HG03442 (cell line): ENCODE measurements at regions not wholly inside any gene's neighbourhood (a gene's known extent, or its start where the extent isn't known, plus 50 kb on each side); places are given as distances from the start of the nearest gene placed in this dataset.
"Not testable (repeated sequence)": the region's sequence is repeated elsewhere in the genome, so short reads cannot be mapped to it uniquely, and the experiment has no call there.

ENCODE experiments used
- ATAC-seq: cut with Tn5 transposase; IDR thresholded peaks from one replicate; pipeline ENCODE4 v1.9.1; 2021; ENCODE audit warnings: mild to moderate bottlenecking, moderate library complexity; ENCODE audit not compliant: unreplicated experiment

DNA sequence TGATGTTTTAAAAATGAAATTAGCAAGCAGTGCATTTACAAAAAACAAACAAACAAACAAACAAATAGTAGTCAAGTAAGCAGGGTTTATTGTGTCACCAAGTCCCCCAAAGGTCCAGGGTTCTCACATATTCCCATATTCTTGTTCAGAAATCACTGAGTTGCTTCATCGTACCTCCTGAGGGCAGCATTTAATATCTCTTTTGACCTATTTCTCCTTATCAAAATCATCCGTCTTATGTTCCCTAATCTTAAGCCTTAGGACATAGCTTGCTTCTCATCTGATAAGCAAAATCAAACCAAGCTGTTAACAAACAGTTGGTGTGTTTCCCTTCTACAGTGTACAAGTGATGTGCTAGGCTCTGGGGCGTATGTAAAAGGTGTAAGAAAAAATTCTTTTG, 109.5 kb upstream of the MAN2A1 start:
- ATAC-seq, result no peak

DNA sequence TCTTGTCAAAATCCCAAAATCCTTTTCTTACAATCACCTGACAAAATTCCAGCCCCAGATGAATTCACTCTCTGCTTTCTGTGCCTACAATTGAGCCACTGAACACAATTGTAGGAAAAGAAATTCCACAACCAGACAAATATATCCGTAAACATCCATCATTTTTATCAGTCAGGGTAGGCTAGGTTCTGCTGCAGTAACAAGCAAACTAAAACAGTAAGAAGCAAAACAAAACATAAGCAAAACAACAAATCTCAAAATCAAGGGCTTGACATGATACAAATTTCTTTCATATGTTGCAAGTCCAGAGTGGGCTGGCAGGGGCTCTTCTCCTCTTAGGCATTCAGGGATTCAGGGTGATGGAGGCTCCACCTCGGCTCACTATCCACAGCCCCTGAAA, 114.2 kb upstream of the MAN2A1 start:
- ATAC-seq, result no peak

DNA sequence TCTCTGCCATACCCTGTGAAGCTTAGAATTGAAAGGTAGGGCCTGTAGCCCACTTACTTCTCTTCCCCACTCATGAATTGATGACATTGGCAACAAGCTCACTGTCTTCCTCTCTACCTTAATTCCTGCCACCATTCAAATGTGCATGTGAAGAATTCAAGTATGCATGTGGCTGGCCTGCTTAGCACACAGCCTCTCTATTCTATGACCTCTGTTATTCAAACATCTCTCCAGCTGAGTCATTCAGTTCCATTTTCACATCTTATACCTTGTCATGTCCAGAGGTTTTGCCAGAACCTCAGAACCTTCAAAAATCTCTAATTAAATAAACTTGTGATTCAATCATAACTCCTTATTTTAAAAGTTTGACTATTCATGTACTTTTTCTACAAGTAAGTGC, 114.7 kb upstream of the MAN2A1 start:
- ATAC-seq, result no peak

DNA sequence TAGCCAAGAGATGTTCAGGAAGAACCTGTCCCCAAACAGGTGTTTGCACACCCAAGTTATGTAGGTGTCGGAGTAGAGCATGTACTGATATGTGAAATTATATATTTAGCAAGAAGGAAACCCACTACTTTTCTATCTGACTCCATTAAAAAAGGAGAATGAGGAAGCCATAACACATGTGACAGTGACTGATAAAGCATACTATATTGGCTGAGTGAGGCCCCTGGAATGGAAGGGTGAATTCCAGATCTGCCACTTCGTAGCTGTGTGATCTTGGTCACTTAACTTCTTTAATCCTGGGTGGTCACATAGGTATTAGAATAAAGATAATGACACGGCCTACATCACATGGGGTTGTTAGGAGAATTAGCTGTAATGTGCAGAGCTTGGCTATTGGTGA, 116.0 kb upstream of the MAN2A1 start:
- ATAC-seq, result no peak

DNA sequence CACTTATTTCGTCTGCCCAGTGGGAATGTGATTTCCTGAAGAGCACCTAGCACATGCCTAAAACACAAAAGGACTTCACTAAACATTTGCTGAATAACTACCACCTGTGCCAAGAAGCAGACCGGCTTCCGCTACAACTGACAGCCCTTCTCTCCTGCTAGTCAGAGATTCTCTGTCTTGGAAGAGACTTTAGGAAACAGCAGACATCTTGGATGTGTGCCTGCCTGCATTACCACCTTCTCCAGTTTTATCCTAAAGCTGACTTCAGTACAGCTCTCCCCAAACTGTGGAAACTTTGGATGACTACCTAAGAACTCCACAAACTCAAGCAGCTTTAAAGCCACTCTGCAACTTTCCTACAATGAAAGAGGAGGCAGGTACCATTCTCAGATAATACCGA, 116.5 kb upstream of the MAN2A1 start:
- ATAC-seq, result no peak

DNA sequence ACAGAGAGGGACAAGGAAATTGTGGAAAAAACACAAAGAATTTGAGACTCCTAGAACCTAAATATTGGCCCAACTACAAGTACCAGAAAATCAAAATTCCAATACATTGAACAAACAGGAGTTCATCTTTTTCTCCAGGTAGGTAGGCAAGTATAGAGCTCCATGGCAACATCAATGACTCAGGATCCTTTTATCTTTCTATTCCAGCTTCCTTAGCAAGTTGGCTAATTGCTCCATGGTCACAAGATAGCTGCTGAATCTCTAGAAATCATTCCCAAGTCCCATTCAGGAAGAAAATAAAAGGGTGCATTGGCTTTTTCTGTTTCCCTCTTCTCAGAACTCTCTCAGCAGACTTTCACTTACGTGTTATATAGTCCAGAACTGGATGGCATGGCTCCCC, 117.9 kb upstream of the MAN2A1 start:
- ATAC-seq, result no peak

DNA sequence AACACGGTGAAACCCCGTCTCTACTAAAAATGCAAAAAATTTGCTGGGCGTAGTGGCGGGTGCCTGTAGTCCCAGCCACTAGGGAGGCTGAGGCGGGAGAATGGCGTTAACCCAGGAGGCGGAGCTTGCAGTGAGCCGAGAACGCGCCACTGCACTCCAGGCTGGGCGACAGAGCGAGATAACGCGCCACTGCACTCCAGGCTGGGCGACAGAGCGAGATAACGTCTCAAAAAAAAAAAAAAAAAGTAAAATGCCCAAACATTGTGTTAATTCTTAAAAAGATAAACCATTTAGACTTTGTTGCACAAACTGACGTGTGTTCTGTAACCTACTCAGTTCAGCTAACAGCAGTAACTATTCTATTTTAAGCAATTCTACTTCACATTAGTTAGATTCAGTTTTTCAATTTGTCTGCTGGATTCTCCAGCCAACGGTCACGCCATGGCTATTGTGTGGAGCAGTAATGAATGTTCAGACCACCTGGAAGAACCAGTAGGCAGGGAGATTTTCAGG, 119.3 kb upstream of the MAN2A1 start:
- ATAC-seq, result no peak

DNA sequence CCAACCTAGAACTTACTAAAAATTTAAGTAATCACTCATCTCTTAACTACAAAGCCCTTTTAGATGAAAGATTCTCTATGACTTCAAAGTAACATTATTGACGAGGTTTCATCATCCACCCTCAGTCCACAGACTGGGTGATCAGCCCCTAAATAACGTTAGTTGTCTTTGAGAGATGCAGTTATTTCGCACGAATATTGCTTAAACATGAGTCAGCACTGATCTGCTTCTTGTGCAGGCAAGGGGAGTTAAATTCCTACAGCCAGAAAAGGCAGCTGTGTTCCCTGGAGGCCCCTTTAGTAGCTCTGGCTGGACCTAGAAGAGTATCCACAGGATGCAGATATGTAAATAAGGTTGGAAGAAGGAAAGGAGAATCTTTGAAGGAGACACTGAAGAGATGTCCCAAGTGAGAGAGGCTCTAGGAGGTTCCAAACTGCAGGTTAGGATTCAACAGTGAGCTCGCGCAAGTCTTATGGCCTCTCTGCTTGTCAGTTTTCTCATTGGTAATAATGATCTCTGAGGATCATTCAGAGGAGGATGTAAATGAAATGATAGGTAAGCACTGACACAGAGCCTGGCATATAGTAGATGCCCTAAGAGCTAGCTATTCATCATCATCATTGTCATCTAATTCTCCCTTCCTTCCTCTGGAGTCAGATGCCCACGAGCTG, 122.2 kb upstream of the MAN2A1 start:
- ATAC-seq, result no peak

DNA sequence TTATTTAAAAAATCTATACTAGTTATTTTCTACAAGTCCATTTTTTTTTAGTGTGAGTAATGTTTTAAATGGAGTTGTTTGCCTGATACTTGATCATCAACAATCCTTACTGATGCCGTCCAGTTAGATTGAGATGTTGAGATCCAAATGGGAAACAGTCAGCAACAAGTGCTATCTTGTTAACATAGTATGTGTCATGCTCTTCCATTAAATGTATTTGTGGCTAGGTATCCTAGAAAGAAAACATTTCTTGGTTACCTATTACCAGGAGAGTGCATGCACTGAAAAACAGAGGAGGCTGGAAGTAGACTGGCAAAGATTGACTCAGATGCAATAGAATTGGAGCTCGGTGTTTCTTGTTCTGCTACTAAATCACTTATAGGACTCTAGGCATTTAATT, 123.4 kb upstream of the MAN2A1 start:
- no peak for ATAC-seq

DNA sequence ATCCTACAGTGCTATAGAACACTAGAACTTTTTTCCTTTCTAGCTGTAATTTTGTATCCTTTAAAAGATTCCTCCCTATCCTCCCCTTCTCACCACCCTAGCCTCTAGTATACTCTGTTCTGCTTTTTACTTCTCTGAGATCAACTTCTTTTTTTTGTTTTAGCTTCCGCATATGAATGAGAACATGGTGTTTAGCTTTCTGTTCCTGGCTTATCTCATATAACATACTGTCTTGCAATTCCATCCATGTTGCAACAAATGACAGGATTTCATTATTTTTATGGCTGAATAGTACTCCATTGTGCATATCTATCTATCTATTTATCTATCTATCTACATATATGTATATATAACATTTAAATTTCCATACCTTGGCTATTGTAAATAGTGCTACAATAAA, 126.0 kb upstream of the MAN2A1 start:
- no peak for ATAC-seq

DNA sequence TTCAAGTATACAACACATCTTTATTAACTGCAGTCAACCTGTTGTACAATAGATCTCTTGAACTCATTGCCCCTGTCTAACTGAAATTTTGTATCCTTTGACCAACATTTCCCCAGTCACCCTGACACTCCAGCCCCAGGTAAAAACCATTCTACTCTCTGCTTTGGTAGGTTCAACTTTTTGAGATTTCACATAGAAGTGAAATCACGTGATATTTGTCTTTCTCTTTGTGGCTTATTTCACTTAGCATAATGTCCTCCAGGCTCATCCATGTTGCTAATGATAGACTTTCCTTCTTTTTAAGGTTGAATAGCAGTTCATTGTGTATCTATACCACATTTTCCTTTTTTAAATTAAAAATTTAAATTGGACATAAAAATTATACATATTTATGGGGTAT, 126.5 kb upstream of the MAN2A1 start:
- no peak for ATAC-seq

DNA sequence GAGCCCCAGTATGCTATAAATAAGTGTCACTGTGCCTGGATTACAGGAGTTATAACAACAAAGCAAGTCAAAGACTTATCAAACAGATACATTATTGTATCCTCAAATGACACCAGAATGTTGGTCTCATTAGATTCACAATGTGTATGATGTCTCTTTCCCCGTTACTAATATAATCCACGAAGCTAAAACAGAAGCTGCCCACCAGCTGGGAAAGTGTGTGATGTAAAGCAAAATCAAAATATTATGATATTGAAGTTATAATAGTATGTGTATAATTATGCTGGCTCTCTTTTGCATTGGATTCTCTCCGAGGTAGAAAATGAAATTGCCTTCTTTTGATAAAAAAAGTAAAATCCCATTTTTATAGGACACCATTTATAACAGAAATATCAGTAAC, 127.3 kb upstream of the MAN2A1 start:
- ATAC-seq, result no peak

DNA sequence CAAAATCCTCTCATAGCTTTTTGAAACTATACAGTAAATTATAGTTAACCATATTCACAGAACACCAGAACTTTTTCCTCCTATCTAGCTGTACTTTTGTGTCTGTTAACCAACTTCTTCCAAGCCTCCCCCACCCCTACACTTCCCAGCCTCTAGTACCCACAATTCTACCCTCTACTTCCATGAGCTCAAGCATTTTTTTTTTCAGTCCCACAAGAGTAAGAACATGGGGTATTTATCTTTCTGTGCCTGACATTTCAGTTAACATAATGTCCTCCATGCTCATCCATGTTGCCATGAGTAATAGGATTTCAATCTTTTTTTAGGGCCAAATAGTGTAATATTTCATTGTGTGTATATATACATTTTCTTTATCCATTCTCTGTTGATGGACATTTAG, 128.3 kb upstream of the MAN2A1 start:
- no peak for ATAC-seq

DNA sequence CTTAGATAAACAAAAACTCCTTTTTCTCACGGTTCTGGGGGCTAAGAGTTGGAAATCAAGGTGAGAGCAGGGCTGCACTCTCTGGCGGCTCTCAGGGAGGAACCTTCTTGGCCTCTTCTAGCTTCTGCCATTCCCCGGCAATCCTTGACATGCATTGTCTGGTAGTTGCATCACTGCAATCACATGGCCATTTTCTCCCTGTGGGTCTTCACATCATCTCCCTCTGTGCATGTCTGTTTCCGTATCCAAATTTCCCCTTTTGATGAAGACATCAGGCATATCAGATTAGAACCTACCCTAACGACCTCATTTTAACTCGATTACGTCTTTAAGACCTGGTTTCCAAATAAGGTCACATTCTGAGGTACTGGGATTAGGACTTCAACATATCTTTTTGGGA, 129.2 kb upstream of the MAN2A1 start:
- ATAC-seq, result no peak

DNA sequence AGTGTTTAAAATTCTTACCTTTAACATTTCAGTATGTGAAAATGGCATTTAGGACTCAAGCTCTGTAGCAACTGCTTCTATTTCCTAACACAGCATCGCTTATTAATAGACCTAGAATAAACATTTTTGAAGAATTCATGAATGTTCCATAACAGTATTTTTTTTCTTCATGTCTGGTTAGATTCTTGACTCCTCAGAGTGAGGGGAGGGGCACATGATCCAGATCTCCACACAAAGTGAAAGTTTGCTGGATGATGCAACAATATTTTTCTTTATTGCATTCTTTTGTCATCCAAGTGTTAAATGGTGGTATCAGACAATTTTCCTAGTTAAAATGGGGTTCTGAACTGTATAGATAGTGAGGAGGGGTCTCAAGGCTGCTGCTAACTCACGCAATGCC, 130.8 kb upstream of the MAN2A1 start:
- ATAC-seq, result no peak

DNA sequence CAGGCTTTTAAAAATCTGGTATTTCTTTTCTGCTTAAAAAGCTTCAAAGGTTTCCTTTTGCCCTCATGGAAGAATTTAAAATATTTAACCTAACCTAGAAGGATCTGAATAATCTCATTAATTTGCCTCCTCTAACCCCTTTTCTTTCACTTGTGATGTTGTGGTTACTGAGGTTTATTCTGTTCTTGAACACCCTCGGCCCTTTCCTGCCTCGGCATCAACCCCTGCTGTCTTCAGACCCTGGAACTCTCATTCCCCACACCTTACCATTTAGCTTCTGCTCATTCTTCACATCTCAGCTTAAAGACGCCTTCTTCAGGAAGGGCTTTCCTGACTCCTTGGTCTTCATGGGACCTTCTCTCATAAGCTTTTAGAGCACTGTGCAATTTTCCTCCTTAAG, 131.4 kb upstream of the MAN2A1 start:
- no peak for ATAC-seq

DNA sequence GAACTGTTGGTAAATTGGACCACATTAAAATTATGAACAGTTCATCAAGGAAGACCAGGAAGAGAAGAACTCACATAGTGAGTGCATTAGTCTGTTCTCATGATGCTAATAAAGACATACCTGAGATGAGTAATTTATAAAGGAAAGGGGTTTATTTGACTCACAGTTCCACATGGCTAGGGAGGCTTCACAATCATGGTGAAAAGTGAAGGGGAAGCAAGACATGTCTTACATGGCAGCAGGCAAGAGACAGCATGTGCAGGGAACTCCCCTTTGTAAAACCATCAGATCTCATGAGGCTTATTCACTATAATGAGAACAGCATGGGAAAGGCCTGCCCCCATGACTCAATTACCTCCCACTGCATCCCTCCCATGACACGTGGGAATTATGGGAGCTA, 135.9 kb upstream of the MAN2A1 start:
- ATAC-seq, result no peak

DNA sequence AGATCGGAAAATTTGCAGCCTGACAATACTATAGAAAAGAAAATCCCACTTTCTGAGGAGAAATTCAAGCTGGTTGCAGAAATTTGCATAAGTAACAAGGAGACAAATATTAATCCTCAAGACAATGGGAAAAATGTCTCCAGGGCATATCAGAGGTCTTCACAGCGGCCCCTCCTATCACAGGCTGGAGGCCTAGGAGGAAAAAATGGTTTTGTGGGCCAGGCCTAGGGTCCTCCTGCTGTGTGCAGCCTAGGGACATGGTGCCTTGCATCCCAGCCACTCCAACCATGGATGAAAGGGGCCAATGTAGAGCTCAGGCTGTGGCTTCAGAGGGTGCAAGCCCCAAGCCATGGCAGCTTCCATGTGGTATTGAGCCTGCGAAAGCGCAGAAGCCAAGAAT, 138.5 kb upstream of the MAN2A1 start:
- not testable (repeated sequence) for ATAC-seq

DNA sequence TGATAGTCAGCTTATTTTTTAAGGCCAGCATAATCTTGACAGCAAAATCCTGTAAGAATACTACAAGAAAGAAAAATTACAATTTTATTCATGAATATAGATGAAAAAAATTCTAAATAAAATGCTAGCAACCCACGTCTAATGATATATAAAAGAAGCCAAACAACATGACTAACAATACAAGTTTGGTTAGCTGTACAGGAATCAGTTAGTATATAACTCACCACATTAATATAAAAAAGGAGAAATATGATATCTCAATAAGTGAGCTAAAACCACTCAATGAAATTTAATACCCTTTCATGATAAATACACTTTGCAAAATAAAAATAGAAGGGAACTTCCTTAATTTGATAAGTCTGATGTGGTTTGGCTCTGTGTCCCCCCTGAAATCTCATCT, 139.7 kb upstream of the MAN2A1 start:
- no peak for ATAC-seq

DNA sequence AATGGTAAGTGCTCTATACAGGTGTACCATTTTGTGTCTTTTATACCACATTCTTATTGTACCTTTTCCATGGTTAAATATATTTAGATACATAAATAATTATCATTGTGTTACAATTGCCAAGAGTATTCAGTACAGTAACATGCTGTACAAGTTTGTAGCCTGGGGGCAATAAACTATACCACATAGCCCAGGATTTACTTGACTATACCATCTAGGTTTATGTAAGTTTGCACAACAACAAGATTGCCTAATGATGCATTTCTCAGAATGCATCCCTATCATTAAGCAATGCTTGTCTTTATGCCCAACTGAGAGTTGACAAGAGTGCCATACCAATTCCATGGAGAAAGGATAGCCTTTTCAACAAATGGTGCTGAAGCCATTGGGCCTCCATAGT, 136.7 kb upstream of the PJA2 start:
- no peak for ATAC-seq

DNA sequence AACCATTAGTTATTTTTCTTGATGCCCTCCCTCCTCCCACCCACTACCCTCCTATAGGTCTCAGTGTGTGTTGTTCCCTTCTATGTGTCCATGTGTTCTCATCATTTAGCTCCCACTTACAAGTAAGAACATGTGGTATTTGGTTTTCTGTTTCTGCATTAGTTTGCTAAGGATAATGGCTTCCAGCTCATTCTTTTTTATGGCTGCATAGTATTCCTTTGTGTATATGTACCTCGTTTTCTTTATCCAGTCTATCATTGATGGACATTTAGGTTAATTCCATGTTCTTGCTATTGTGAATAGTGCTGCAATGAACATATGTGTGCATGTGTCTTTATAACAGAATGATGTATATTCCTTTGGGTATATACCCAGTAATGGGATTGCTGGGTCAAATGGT, 135.1 kb upstream of the PJA2 start:
- ATAC-seq, result not testable (repeated sequence)

DNA sequence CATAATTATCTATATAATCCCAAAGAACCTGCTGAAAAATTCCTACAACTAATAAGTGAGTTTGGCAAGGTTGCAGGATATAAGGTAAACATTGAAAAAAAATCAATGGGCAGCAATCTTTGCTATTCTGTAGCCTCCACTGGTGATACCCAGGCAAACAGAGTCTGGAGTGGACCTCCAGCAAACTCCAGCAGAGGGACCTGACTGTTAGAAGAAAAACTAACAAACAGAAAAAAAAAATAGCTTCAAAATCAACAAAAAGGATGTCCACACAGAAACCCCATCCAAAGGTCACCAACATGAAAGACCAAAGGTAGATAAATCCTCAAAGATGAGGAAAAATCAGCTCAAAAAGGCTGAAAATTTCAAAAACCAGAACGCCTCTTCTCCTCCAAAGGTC, 128.9 kb upstream of the PJA2 start:
- not testable (repeated sequence) for ATAC-seq

DNA sequence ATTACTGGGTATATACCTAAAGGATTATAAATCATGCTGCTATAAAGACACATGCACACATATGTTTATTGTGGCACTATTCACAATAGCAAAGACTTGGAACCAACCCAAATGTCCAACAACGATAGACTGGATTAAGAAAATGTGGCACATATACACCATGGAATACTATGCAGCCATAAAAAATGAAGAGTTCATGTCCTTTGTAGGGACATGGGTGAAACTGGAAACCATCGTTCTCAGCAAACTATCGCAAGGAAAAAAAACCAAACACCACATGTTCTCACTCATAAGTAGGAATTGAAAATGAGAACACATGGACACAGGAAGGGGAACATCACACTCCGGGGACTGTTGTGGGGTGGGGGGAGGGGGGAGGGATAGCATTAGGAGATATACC, 125.3 kb upstream of the PJA2 start:
- not testable (repeated sequence) for ATAC-seq
